ENCODE measurements at regions not wholly inside any gene's neighbourhood (a gene's known extent, or its start where the extent isn't known, plus 50 kb on each side); places are given as distances from the start of the nearest gene placed in this dataset.

GRCh38 chr6:14738933-14739332 lies 506.9 kb upstream of the JARID2 start:
- TF ChIP-seq CTCF (IDR thresholded peaks at IDR 0.05) (no peak), POLR2A (IDR thresholded peaks at IDR 0.05) (no peak), EP300 (IDR thresholded peaks at IDR 0.05) (no peak)
